ENCODE measurements at regions not wholly inside any gene's neighbourhood (a gene's known extent, or its start where the extent isn't known, plus 50 kb on each side); places are given as distances from the start of the nearest gene placed in this dataset.
"Not testable (repeated sequence)": the region's sequence is repeated elsewhere in the genome, so short reads cannot be mapped to it uniquely, and the experiment has no call there.

- TF ChIP-seq ZSCAN18 (CRISPR knock-in tag; IDR thresholded peaks at IDR 0.05) (no peak), STAT6 (CRISPR knock-in tag; conservative IDR thresholded peaks at IDR 0.05; ENCODE audit: low read depth) (no peak), NR1H2 (CRISPR knock-in tag; IDR thresholded peaks at IDR 0.05) (no peak), SMAD4 (CRISPR knock-in tag; IDR thresholded peaks at IDR 0.05) (no peak)
Observed at GRCh38 chr4:184961660-184962059, 56.6 kb upstream of the HELT start (continued).

- peaks cover 5% of the 10 kb centered on the region for H3K27me3 Mint-ChIP-seq (ENCODE audit: low read depth)
- CTCF ChIA-PET = no interaction called here
- H3K9me3 Mint-ChIP-seq = peaks cover 8% of the 10 kb centered on the region
- no peak for DNase-seq (ENCODE audit: low spot score)
- ATAC-seq = no peak
- POLR2A ChIA-PET = no interaction called here
- TF ChIP-seq ESRRA (CRISPR knock-in tag; IDR thresholded peaks at IDR 0.05; ENCODE audit: borderline replicate concordance) (no peak), RORB (CRISPR knock-in tag; IDR thresholded peaks at IDR 0.05) (no peak), GRHL2 (CRISPR knock-in tag; IDR thresholded peaks at IDR 0.05; ENCODE audit: insufficient replicate concordance, severe bottlenecking) (no peak), IRF1 (CRISPR knock-in tag; IDR thresholded peaks at IDR 0.05) (no peak), ZNF416 (CRISPR knock-in tag; IDR thresholded peaks at IDR 0.05) (no peak), HMGXB4 (CRISPR knock-in tag; IDR thresholded peaks at IDR 0.05) (no peak), ELF4 (CRISPR knock-in tag; IDR thresholded peaks at IDR 0.05; ENCODE audit: low read depth) (no peak)
- H3K4me1 Mint-ChIP-seq = peaks cover 9% of the 10 kb centered on the region; the same call in 1 of the 2 replicates
- H3K36me3 Mint-ChIP-seq = peaks cover 8% of the 10 kb centered on the region
- no peak overlapping the region for H3K4me3 Mint-ChIP-seq
- H3K27ac Mint-ChIP-seq = no peak overlapping the region
Observed at GRCh38 chr4:184962125-184962638, 56.1 kb upstream of the HELT start.

GRCh38 chr4:184965230-184966050 lies 52.9 kb upstream of the HELT start:
- POLR2A ChIA-PET; CTCF ChIA-PET; H3K27ac Mint-ChIP-seq; H3K27me3 Mint-ChIP-seq (ENCODE audit: low read depth); H3K4me1 Mint-ChIP-seq; H3K4me3 Mint-ChIP-seq; DNase-seq (ENCODE audit: low spot score); ATAC-seq: not testable (repeated sequence)
- peaks cover 17% of the 10 kb centered on the region for H3K9me3 Mint-ChIP-seq
- peaks cover 12% of the 10 kb centered on the region for H3K36me3 Mint-ChIP-seq

GRCh38 chr4:184966051-184966691 lies 52.1 kb upstream of the HELT start:
- Mint-ChIP-seq H3K36me3 (peaks cover 15% of the 10 kb centered on the region), H3K9me3 (peaks cover 24% of the 10 kb centered on the region)
- H3K27ac Mint-ChIP-seq; CTCF ChIA-PET; H3K27me3 Mint-ChIP-seq (ENCODE audit: low read depth); POLR2A ChIA-PET; DNase-seq (ENCODE audit: low spot score); H3K4me1 Mint-ChIP-seq; ATAC-seq; H3K4me3 Mint-ChIP-seq: not testable (repeated sequence)

GRCh38 chr4:184967699-184968098 lies 50.6 kb upstream of the HELT start:
- H3K27ac Mint-ChIP-seq; ATAC-seq; H3K4me3 Mint-ChIP-seq; H3K4me1 Mint-ChIP-seq; DNase-seq (ENCODE audit: low spot score); CTCF ChIA-PET; POLR2A ChIA-PET; H3K27me3 Mint-ChIP-seq (ENCODE audit: low read depth): not testable (repeated sequence)
- Mint-ChIP-seq H3K9me3 (peaks cover 39% of the 10 kb centered on the region), H3K36me3 (peaks cover 29% of the 10 kb centered on the region)
